Hematopoietic multipotent progenitor cell treated with erythropoietin and hydrocortisone succinate and interleukin-3 and kit ligand, for 15 days (in vitro differentiated cells): ENCODE measurements at regions not wholly inside any gene's neighbourhood (a gene's known extent, or its start where the extent isn't known, plus 50 kb on each side); places are given as distances from the start of the nearest gene placed in this dataset.

ENCODE experiments used
- DNase-seq: peaks from one replicate; pipeline ENCODE4 v3.0.0-alpha.2; 2015; ENCODE audit warnings: low spot score

GRCh38 chr16:86914876-86915717 is 336.7 kb downstream of the FOXL1 start:
- DNase-seq, result no peak

GRCh38 chr16:86917471-86918365 is 339.4 kb downstream of the FOXL1 start:
- DNase-seq, result no peak

GRCh38 chr16:86918637-86919036 is 340.3 kb downstream of the FOXL1 start:
- DNase-seq, result no peak

GRCh38 chr16:86919078-86919477 is 340.7 kb downstream of the FOXL1 start:
- DNase-seq, result no peak

- DNase-seq, result no peak
Measured at GRCh38 chr16:86919578-86920305, 341.4 kb downstream of the FOXL1 start.

- DNase-seq, result no peak
Measured at GRCh38 chr16:86921289-86921688, 342.9 kb downstream of the FOXL1 start.

GRCh38 chr16:86922311-86922710 is 344.0 kb downstream of the FOXL1 start:
- DNase-seq, result no peak

GRCh38 chr16:86923656-86924055 is 345.3 kb downstream of the FOXL1 start:
- no peak for DNase-seq

GRCh38 chr16:86924537-86924936 is 346.2 kb downstream of the FOXL1 start:
- DNase-seq, result no peak

- no peak for DNase-seq
Measured at GRCh38 chr16:86925067-86925791, 346.9 kb downstream of the FOXL1 start.

- no peak for DNase-seq
Measured at GRCh38 chr16:86926181-86927094, 348.1 kb downstream of the FOXL1 start.

- no peak for DNase-seq
Measured at GRCh38 chr16:86927699-86928098, 349.4 kb downstream of the FOXL1 start.

- no peak for DNase-seq
Measured at GRCh38 chr16:86928523-86929011, 350.2 kb downstream of the FOXL1 start.

GRCh38 chr16:86929057-86929871 is 350.9 kb downstream of the FOXL1 start:
- no peak for DNase-seq

GRCh38 chr16:86930001-86930400 is 351.7 kb downstream of the FOXL1 start:
- no peak for DNase-seq

GRCh38 chr16:86930663-86931373 is 352.5 kb downstream of the FOXL1 start:
- DNase-seq, result no peak

- DNase-seq, result no peak
Measured at GRCh38 chr16:86931410-86931941, 353.1 kb downstream of the FOXL1 start.

GRCh38 chr16:86932130-86932982 is 354.0 kb downstream of the FOXL1 start:
- no peak for DNase-seq
